ENCODE measurements at regions not wholly inside any gene's neighbourhood (a gene's known extent, or its start where the extent isn't known, plus 50 kb on each side); places are given as distances from the start of the nearest gene placed in this dataset.

DNA sequence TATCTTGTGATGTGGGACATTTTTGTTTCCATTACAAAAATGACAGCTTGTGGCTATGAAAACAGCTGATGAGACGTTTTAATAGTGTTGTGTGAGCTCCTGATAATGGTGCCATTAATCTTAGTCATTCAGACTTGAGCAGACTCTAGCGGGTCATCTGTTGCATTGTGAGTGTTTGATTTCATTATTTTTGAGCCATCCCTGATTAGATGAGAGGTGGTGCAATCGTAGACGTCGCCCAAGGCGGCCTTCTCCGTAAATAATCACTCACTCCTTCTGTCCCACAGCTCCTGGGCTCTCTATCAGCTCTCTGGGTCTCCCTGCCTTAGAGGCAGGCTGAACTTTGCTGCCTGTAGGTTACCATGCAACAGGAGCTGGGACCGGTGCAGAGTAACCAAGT is 528.0 kb upstream of the SGCG start (continued):
- TF ChIP-seq SP2 (IDR thresholded peaks at IDR 0.05; ENCODE audit: low read length): no peak
- no peak for TF ChIP-seq CEBPB (IDR thresholded peaks at IDR 0.05; ENCODE audit: low read depth, low read length)
- TF ChIP-seq PHF8 (conservative IDR thresholded peaks at IDR 0.05; ENCODE audit: low read depth, low read length): no peak
